ENCODE measurements at regions not wholly inside any gene's neighbourhood (a gene's known extent, or its start where the extent isn't known, plus 50 kb on each side); places are given as distances from the start of the nearest gene placed in this dataset.
A peak's percentile ranks its signal among the peaks of the same experiment; 100 is the strongest.
"Not testable (repeated sequence)": the region's sequence is repeated elsewhere in the genome, so short reads cannot be mapped to it uniquely, and the experiment has no call there.

- DNase-seq: no peak
Measured at GRCh38 chr5:143962201-143962600, 150.2 kb downstream of the HMHB1 start.

GRCh38 chr5:143964919-143965318 lies 153.0 kb downstream of the HMHB1 start:
- DNase-seq: no peak

- no peak for DNase-seq
Measured at GRCh38 chr5:143966280-143966679, 154.3 kb downstream of the HMHB1 start.

- DNase-seq: no peak
Measured at GRCh38 chr5:143968071-143968878, 156.3 kb downstream of the HMHB1 start.

- DNase-seq: no peak
Measured at GRCh38 chr5:143970159-143970558, 158.2 kb downstream of the HMHB1 start.

- DNase-seq: no peak
Measured at GRCh38 chr5:143972068-143972467, 160.1 kb downstream of the HMHB1 start.

GRCh38 chr5:143976055-143976454 lies 164.1 kb downstream of the HMHB1 start:
- peak; percentile 65 for DNase-seq

- no peak for DNase-seq
Measured at GRCh38 chr5:143977891-143978461, 166.0 kb downstream of the HMHB1 start.

- DNase-seq: peak; percentile 70
Measured at GRCh38 chr5:143979044-143979690, 167.2 kb downstream of the HMHB1 start.

- DNase-seq: no peak
Measured at GRCh38 chr5:143980506-143980905, 168.5 kb downstream of the HMHB1 start.

- DNase-seq: not testable (repeated sequence)
Measured at GRCh38 chr5:143982957-143983356, 171.0 kb downstream of the HMHB1 start.

- DNase-seq: peak; percentile 54
Measured at GRCh38 chr5:143985832-143986515, 174.0 kb downstream of the HMHB1 start.

- DNase-seq: no peak
Measured at GRCh38 chr5:143986516-143987212, 174.7 kb downstream of the HMHB1 start.

GRCh38 chr5:143987264-143987663 lies 175.3 kb downstream of the HMHB1 start:
- no peak for DNase-seq

GRCh38 chr5:143987751-143988560 lies 176.0 kb downstream of the HMHB1 start:
- no peak for DNase-seq

- no peak for DNase-seq
Measured at GRCh38 chr5:143992496-143992895, 178.0 kb downstream of the YIPF5 start.

- DNase-seq: no peak
Measured at GRCh38 chr5:144002876-144003275, 167.6 kb downstream of the YIPF5 start.

GRCh38 chr5:144003636-144004035 lies 166.8 kb downstream of the YIPF5 start:
- no peak for DNase-seq

- DNase-seq: no peak
Measured at GRCh38 chr5:144004146-144004545, 166.3 kb downstream of the YIPF5 start.

- no peak for DNase-seq
Measured at GRCh38 chr5:144004751-144005150, 165.7 kb downstream of the YIPF5 start.

GRCh38 chr5:144009116-144009515 lies 161.3 kb downstream of the YIPF5 start:
- no peak for DNase-seq

GRCh38 chr5:144011388-144011787 lies 159.1 kb downstream of the YIPF5 start:
- DNase-seq: no peak
